SH-SY5Y (cell line): ENCODE measurements at regions not wholly inside any gene's neighbourhood (a gene's known extent, or its start where the extent isn't known, plus 50 kb on each side); places are given as distances from the start of the nearest gene placed in this dataset.

ENCODE experiments used
- GATA2 ChIP-seq: IDR thresholded peaks from 2 replicates; pipeline ENCODE4 v1.6.1; 2011; ENCODE audit warnings: mild to moderate bottlenecking, low read depth, low read length
- GATA3 ChIP-seq: IDR thresholded peaks from 2 replicates; pipeline ENCODE4 v1.6.1; 2011; ENCODE audit warnings: low read depth, mild to moderate bottlenecking, low read length, moderate library complexity

- TF ChIP-seq GATA2 (no peak), GATA3 (no peak)
Observed at GRCh38 chr7:13279854-13280435, 592.5 kb downstream of the ARL4A start.
